Epithelial cell of prostate (primary cell): ENCODE measurements at regions not wholly inside any gene's neighbourhood (a gene's known extent, or its start where the extent isn't known, plus 50 kb on each side); places are given as distances from the start of the nearest gene placed in this dataset.
A peak's percentile ranks its signal among the peaks of the same experiment; 100 is the strongest.
"Not testable (repeated sequence)": the region's sequence is repeated elsewhere in the genome, so short reads cannot be mapped to it uniquely, and the experiment has no call there.

Experiments
- DNase-seq: peaks from one replicate; pipeline ENCODE4 v3.0.0-alpha.2; 2011; ENCODE audit warnings: low read depth, low spot score
- H3K27ac ChIP-seq: fragments of 450-650 bp; 2 replicates; pipeline ENCODE4 v1.5.1; 2017; ENCODE audit warnings: mild to moderate bottlenecking

DNA sequence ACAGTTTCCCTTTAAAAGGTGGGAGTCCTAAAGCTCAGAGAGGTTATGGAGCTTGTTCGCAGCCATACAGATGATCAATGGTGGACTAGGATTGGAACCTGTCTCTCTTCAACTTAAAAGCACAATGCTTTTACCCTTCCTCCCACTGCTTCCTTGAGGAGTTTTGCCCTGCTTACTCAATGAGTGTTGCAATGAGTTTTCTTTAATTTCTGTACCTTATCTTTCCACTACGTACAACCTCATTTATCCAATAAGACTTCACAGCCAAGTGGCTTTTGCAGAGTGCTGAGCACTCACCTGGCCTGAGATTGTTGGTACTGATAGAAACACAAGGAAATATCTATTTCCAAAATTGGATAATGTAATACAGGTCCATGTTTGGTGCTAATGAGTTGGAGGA, 64.7 kb upstream of the ANKRD55 start:
- no peak overlapping the region for H3K27ac ChIP-seq
- DNase-seq: no peak

DNA sequence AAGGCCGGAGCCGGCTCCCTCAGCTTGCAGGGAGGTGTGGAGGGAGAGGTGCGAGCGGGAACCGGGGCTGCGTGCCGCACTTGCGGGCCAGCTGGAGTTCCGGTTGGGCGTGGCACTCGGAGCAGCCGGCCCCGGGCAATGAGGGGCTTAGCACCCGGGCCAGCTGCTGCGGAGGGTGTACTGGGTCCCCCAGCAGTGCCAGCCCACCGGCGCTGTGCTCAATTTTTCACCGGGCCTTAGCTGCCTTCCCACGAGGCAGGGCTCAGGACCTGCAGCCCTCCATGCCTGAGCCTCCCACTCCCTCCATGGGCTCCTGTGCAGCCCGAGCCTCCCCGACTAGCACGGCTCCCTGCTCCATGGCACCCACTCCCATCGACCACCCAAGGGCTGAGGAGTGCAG, 62.2 kb upstream of the ANKRD55 start:
- H3K27ac ChIP-seq, DNase-seq: not testable (repeated sequence)

DNA sequence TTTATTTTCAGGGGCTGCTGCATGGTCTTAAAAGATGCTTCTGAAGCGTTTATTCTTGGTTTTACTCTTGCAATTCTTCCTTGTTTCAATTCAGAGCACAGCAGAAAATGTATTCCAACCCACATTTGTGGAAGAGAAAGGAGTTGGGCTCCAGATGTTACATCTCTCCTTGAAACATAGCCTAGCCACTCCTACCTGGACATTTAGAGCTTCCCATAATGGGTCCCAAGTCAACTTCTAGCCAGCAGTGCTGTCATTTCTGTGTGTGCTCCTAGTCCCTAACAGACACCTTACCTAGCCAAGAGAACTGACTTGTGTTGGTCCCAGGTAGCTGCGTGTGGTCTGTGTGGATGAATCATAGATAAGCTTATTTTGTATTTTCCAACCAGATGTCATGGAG, 61.2 kb upstream of the ANKRD55 start:
- no peak overlapping the region for H3K27ac ChIP-seq
- DNase-seq: no peak

DNA sequence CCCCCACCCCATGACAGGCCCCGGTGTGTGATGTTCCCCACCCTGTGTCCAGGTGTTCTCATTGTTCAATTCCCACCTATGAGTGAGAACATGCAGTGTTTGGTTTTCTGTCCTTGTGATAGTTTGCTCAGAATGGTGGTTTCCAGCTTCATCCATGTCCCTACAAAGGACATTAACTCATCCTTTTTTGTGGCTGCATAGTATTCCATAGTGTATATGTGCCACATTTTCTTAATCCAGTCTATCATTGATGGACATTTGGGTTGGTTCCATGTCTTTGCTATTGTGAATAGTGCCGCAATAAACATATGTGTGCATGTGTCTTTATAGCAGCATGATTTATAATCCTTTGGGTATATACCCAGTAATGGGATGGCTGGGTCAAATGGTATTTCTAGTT, 59.7 kb upstream of the ANKRD55 start:
- not testable (repeated sequence) for H3K27ac ChIP-seq, DNase-seq

DNA sequence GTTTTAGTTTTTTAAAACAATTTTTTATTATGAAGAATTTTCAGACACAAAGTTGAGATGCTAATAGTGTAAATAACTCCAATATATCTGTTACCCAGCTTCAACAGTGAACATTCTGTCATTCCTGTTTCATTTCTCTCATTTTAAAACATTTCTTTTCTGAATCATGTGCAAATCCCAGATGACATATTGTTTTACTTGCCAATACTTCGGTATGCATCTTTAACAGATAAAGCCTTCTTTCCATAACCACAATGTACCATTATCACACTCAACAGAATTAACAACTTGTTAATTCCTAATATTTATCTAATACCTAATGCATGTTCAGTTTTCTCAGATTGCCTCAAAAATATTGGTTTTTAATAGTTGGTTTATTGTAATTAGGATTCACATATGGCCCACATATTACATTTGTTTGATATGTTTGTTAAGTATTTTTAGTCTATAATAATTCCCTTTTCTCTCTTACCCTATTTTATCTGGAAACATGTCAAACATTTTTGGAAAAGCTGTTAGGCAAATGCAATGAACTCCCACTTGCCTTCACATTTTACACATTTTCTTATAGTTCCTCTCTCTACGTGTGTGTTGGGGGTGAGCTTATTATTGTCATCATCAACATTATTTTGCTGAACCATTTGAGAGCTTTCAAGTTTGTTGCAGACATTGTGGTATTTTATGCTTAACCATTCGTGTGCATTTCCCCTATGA, 58.7 kb upstream of the ANKRD55 start:
- H3K27ac ChIP-seq: no peak overlapping the region
- DNase-seq: no peak

DNA sequence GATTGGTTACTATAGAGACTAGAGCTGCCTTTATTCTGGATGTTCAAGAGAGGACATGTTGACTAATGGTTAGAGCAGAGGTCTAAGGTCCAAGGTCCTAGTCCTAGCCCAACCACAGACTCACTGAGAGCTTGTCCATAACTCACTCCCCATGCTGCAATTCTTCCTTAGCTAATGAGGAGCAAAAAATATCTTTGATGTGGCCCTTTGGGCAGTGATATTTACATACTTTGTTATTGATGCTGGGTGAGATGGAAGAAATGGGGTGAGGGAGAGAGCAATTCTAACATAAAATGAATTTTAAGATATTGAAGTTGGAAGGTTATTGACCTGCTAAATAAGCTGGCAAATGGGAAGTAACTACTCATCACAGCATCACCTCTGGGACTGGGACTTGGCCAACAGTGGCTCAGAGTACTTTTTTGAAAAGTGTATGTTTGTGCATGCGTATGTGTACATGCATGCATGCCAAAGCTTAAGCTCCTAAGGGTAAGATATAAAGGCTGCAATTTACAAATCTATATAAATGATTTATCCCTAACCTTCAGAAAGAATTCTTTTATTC, 58.0 kb upstream of the ANKRD55 start:
- no peak for DNase-seq
- no peak overlapping the region for H3K27ac ChIP-seq

DNA sequence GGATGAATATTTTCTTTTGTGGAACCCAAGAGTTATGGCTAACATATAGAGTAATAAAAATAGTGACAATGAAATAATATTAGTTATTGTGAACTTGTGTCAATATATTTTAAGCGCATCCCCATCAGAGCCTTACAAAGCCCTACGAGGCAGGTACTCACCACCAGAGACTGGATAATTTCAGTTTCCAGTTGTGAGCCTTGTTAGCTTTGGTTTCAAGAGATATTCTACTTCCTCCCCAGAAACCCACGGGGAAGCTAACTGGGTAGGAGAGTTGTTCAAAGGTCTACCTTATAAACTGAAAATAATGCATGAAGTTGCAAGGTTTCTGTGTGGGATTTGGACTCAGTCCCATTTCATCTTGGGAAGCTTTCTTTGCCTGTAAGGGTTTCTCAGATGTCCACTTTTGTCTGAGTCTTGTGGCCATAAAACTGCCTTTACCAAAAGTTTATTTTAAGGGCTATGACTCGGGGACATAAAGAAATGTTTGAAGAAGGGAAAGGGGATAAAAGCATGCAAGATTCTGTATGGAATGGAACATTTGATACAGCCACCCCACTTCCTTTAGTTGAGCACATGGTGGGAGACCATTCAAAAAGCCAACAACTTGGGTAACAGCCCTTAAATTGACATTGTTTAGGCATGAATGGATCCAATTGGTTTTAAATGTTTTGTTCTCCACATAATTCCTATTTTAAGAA, 57.4 kb upstream of the ANKRD55 start:
- DNase-seq: no peak
- H3K27ac ChIP-seq: no peak overlapping the region

DNA sequence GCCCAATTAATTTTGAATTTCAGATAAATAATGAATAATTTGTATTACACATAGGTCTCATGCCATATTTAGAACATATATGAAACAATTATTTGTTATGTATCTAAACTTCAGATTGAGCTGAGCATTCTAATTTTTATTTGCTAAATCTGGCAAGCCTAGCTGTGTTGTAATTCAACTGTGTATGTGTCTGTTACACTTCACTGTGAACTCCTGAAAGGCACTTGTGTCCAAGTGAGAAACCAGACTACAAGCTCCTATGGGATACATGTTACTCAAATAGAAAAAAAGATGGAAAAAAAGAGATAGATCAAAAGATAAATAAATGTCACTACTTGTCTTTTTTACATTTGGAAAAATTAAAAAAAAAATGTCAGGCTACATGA, 56.5 kb upstream of the ANKRD55 start:
- no peak for DNase-seq
- H3K27ac ChIP-seq: no peak overlapping the region

DNA sequence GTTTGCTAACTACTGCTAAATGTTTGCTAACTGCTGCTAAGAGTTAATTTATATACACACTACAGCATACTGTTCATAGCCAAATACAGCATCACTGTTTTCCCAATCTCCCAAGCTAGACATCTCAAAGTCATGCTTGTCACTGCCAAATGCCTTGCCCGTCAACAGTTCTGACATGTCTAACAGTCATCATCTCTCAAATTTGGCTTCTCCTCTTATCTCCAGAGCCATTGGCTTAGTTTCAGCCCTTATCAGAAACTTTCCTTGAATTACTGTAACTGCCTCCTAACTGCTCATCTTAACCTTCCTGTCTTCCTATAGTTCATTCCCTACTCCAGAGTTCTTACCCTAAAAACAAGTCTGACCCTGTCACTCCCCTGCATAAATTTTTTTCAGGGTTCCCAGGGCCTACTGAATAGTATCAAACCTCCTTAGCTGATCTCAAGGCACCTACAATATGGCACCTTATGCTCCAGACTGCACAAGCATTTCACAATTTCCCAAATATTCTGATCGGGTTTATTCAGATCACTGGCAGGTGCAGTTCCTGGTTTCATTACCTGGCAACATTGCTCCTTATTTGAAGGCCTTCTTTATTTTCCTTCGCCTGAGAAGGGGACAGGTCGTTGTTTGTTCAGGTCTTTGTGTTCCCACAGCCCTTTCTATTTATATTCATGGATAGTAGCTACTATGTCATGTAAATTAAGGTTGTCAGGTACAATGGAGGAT, 55.9 kb upstream of the ANKRD55 start:
- no peak for DNase-seq

DNA sequence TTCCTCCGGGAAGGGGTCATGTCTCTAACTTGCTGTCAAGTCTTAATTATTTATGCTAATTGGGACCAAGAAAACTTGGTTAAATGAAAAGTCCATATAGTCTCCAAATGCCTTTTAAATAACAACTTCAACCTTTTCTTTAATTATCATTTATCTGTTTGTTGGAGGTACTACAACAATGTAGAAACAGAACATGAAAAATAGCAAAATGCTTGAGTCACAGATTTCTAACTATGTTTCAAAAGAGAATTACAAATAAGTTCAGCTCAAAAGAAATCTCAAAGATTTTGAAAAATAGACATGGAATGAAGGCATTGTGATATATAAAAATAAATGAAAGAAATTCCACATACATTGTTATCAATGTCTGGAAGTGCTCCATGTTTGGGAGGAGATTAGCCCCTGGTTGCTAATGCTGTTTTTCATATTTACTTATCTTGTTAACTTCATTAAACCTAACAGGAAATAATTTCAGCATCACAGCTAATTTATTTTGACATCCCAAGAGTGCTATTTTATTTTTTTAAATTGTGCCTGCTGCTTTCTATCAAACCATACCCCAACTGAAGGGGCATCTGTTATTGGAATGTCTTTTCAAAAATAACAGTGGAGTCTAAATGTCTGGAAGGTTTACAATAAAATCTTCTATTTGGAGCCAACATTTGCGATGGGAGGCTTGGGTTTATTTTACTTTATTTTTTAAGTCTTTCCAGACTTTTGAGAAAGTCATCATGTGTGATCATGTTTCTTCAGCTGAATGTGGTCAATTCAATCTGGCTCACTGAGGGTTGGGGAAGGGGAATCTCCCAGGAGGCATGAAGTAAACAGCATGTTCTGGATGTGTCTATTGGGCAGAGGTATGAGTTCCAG, 53.1 kb upstream of the ANKRD55 start:
- H3K27ac ChIP-seq: no peak overlapping the region
- no peak for DNase-seq

More for the DNA sequence above, 55.9 kb upstream of the ANKRD55 start:
- H3K27ac ChIP-seq: no peak overlapping the region

DNA sequence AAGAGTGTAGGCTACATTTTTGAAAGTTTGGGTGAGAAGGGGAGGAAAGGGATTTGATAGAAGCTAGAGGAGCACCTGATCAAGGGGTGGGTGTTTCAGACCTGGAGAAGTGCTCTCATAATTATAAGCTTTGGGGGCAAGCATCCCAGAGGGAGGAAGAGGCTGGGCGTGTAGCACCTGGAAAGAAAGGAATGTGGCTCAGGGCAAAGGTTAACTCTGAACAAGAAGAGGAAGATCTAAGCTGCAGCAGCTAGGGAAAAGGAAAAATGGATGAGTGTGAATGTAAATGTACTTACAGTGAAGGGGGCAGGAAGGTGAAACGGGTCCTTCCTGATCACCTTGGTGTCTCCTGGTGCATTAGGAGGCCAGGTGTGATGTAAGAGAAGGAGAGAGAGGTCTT, 49.8 kb upstream of the ANKRD55 start:
- no peak for DNase-seq
- H3K27ac ChIP-seq: peak overlapping the region; percentile 36
